ENCODE measurements at regions not wholly inside any gene's neighbourhood (a gene's known extent, or its start where the extent isn't known, plus 50 kb on each side); places are given as distances from the start of the nearest gene placed in this dataset.

DNA sequence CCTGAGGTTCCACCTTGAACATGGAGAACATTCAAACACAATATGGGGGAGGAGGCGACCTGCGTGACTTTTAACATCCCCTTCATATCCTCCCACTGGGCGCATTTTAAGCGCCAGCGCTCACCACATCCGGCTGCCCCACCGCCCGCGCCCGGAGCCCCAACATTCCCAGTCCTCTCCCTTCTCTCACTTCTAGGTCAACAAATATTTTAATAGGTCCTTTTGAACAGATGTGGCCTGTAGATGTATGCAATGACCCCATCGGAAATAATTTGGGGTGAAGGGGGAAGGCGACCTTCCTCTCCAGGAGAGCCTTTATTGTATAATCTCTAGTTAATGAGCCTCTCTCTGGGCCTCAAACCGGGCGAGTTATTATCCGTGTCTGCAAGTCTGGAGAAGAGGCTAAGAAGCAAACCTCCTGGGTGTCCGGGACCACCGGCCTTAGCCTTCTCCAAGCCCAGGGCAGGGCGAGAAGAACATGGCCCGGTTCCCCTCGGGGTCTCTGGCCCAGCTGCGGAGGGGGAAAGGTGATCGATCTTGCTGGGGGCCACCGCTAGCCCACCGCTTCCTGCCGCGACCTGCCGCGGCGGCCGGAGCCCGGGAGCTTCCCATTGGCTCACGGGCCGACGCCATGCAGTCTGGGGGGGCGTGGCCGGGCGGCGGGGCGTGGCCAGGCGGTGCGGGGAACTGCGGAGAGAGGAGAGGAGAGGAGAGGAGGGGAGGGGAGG, 83.2 kb upstream of the HMGA2 start:
- Histone ChIP-seq H3K36me3 (ENCODE audit: control insufficient read depth, insufficient read depth, low read length) (no peaks in the 10 kb centered on the region), H3K4me2 (ENCODE audit: insufficient read depth, low read length) (peak overlapping the region; percentile 68), H3K27me3 (ENCODE audit: control insufficient read depth in 2 of 2, insufficient read depth in 2 of 2, low read length in 2 of 2) (no peaks in the 10 kb centered on the region; a peak in 1 of 5 replicates), H3K4me3 (peak overlapping the region; percentile 46), H2AFZ (ENCODE audit: low read depth, low read length) (peak overlapping the region; percentile 95), H3K9ac (ENCODE audit: insufficient read depth in 1 of 2, low read depth in 2 of 2, low read length in 2 of 2) (peak overlapping the region; percentile 62 to 90), H3K9me1 (ENCODE audit: control insufficient read depth, insufficient read depth, low read length) (no peaks in the 10 kb centered on the region), H3K27ac (ENCODE audit: extremely low read depth, low read depth, low read length) (peak overlapping the region; percentile 84), H4K20me1 (replicated peaks; ENCODE audit: control insufficient read depth, insufficient read depth, low read length) (no peaks in the 10 kb centered on the region), H3K4me1 (replicated peaks in 1 of 2; ENCODE audit: control insufficient read depth in 2 of 2, insufficient read depth in 2 of 2, low read length in 2 of 2) (peaks cover 0 to 13% of the 10 kb centered on the region in 2 experiments; a peak in 3 of 5 replicates), H3K9me3 (replicated peaks; ENCODE audit: control insufficient read depth, insufficient read depth, low read depth, low read length) (no peaks in the 10 kb centered on the region), H3K79me2 (ENCODE audit: control insufficient read depth, insufficient read depth, low read length) (no peaks in the 10 kb centered on the region)
- ChIA-PET CTCF (ENCODE audit: low intra/inter-chr PET ratio) (no interaction called here), POLR2A (interaction anchor here (0.7 to 1.0 kb wide), 3 partner anchors 9 to 139 kb away, joined by 3 read pairs; no protein-coding TSS in a partner anchor)
- ATAC-seq: peak; percentile 98
- in situ Hi-C loops (cut with MboI) (no loop called here), intact Hi-C loops (cut with micrococcal nuclease) (no loop called here)
- FAIRE-seq: peak; percentile 74
- 6% methylated on average over 29 of the region's 42 CpGs for WGBS (ENCODE audit: insufficient coverage, low coverage, missing lambda C conversion rate)
- DNase-seq (ENCODE audit: extremely low read depth in 1 of 4, low spot score in 3 of 4): peak; percentile 72 to 84 (median 82)
- BruUV-seq (replicated peaks): TSS peak; percentile 83
- peak; percentile 35; the same call in 1 of the 2 replicates for TF ChIP-seq CREM (IDR thresholded peaks at IDR 0.05; ENCODE audit: low read depth)
- peak; percentile 55 for TF ChIP-seq POLR2A (conservative IDR thresholded peaks at IDR 0.05)
- peak; percentile 49; the same call in 1 of the 2 replicates for TF ChIP-seq SUPT5H (IDR thresholded peaks at IDR 0.05)
- peak; percentile 50; the same call in 1 of the 2 replicates for TF ChIP-seq EGR1 (conservative IDR thresholded peaks at IDR 0.05)
- peak; percentile 37; the same call in 1 of the 2 replicates for TF ChIP-seq ZBTB7A (IDR thresholded peaks at IDR 0.05; ENCODE audit: borderline replicate concordance, control insufficient read depth, low read depth, low read length)
- no peak for TF ChIP-seq DACH1 (IDR thresholded peaks at IDR 0.05; ENCODE audit: partially characterized antibody)
- TF ChIP-seq ZNF24 (IDR thresholded peaks at IDR 0.05): no peak
- TF ChIP-seq NEUROD1 (IDR thresholded peaks at IDR 0.05; ENCODE audit: borderline replicate concordance, low read depth, low read length, partially characterized antibody): no peak
- peak; percentile 92 for TF ChIP-seq PCBP1 (IDR thresholded peaks at IDR 0.05; ENCODE audit: low read depth, low read length, poor library complexity, severe bottlenecking)
- no peak for TF ChIP-seq CBX5 (IDR thresholded peaks at IDR 0.05; ENCODE audit: borderline replicate concordance, low read depth)
- TF ChIP-seq SMAD4 (CRISPR knock-in tag; conservative IDR thresholded peaks at IDR 0.05): peak; percentile 73
- TF ChIP-seq NCOR1 (IDR thresholded peaks at IDR 0.05): no peak
- peak in 2 of 3 experiments; percentile 18 to 65 for TF ChIP-seq YY1 (IDR thresholded peaks at IDR 0.05; ENCODE audit: borderline replicate concordance in 1 of 3, control insufficient read depth in 1 of 3, extremely low read depth in 1 of 3, insufficient read depth in 3 of 3, insufficient read length in 1 of 3, insufficient replicate concordance in 2 of 3, low read depth in 1 of 3, low read length in 2 of 3)
- peak; percentile 32 for TF ChIP-seq NFYB (IDR thresholded peaks at IDR 0.05; ENCODE audit: extremely low read depth, insufficient read length)
- peak; percentile 66 for TF ChIP-seq POLR2H (tag; IDR thresholded peaks at IDR 0.05; ENCODE audit: low read depth)
- no peak for TF ChIP-seq MAFG (tag; conservative IDR thresholded peaks at IDR 0.05)
- TF ChIP-seq RBFOX2 (IDR thresholded peaks at IDR 0.05; ENCODE audit: low read depth, low read length): peak; percentile 58
- peak; percentile 64 for TF ChIP-seq GABPA (tag; conservative IDR thresholded peaks at IDR 0.05; ENCODE audit: low read depth)
- TF ChIP-seq TAF1 (IDR thresholded peaks at IDR 0.05; ENCODE audit: control insufficient read depth, extremely low read depth, insufficient read depth, low read length, severe bottlenecking): peak; percentile 16
- no peak for TF ChIP-seq PKNOX1 (IDR thresholded peaks at IDR 0.05)
- TF ChIP-seq ARID1B (IDR thresholded peaks at IDR 0.05): 0 out of 2 replicates have a peak, but pooled peaks have one; percentile 28
